Astrocyte of the cerebellum (primary cell): ENCODE measurements at regions not wholly inside any gene's neighbourhood (a gene's known extent, or its start where the extent isn't known, plus 50 kb on each side); places are given as distances from the start of the nearest gene placed in this dataset.

Experiments used
- DNase-seq: peaks from one replicate; pipeline ENCODE4 v3.0.0-alpha.2; 2011; ENCODE audit warnings: low read depth
- H3K4me3 ChIP-seq: 2 replicates; pipeline ENCODE4 v1.5.1; 2011; ENCODE audit warnings: mild to moderate bottlenecking, low read depth, low read length, moderate library complexity
- in situ Hi-C: cut with HindIII; loops from 2 replicates; pipeline ENCODE4 v1.10.0; 2017; ENCODE audit warnings: low sequenced_read_pairs
- TF ChIP-seq, protein P1 (sequence below): IDR thresholded peaks from 2 replicates; pipeline ENCODE4 v1.5.1; 2012; ENCODE audit warnings: low read length, low read depth, moderate library complexity, mild to moderate bottlenecking; ENCODE audit errors: missing control alignments

GRCh38 chr3:168533600-168533999 lies 437.9 kb upstream of the GOLIM4 start:
- DNase-seq, result no peak
- in situ Hi-C loops, result no loop called here
- no peak overlapping the region for H3K4me3 ChIP-seq
- TF ChIP-seq, protein P1, sequence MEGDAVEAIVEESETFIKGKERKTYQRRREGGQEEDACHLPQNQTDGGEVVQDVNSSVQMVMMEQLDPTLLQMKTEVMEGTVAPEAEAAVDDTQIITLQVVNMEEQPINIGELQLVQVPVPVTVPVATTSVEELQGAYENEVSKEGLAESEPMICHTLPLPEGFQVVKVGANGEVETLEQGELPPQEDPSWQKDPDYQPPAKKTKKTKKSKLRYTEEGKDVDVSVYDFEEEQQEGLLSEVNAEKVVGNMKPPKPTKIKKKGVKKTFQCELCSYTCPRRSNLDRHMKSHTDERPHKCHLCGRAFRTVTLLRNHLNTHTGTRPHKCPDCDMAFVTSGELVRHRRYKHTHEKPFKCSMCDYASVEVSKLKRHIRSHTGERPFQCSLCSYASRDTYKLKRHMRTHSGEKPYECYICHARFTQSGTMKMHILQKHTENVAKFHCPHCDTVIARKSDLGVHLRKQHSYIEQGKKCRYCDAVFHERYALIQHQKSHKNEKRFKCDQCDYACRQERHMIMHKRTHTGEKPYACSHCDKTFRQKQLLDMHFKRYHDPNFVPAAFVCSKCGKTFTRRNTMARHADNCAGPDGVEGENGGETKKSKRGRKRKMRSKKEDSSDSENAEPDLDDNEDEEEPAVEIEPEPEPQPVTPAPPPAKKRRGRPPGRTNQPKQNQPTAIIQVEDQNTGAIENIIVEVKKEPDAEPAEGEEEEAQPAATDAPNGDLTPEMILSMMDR, result no peak

DNA sequence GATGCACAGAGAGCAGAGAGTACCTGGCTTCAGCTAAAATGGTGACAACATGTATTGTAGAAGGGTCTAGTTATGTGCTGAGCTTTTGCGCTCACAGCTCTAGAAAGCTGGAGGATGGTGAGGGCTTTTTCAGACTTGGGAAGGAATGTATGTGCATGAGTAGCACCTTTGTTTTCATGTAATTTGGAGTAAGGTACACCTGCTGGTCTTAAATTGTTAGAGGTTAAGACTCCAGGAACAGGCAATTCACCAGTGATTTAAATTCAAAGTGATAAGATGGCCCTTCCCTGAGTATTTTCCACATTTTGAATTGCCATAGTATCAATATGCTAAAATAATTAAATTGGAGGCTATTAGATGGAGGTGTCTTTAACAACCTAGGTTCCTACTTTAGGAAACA lies 436.4 kb upstream of the GOLIM4 start:
- no peak overlapping the region for H3K4me3 ChIP-seq
- in situ Hi-C loops, result no loop called here
- no peak for DNase-seq
- TF ChIP-seq, protein P1, result no peak

- DNase-seq, result peak; percentile 33
- in situ Hi-C loops, result no loop called here
- TF ChIP-seq, protein P1, result no peak
Observed at GRCh38 chr3:168531116-168531515, 435.4 kb upstream of the GOLIM4 start.

DNA sequence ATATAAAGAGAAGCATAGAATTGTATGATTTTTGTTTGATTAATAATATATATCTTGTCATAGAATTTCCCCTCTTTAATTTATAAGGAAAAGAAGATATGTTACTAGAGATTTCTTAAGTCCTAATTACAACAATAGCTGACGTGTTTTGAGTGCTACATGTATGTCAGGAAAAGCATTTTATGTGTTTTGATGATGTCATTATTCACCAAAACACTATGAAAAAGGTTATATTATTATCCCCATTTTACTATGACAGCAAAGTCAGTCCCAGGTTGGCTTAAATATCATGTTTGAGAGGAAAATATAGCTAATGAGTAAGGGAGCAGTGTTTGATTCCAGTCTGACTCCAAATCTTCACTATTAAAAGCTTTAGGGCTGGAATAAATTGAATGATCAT lies 428.4 kb upstream of the GOLIM4 start:
- H3K4me3 ChIP-seq, result no peak overlapping the region
- no peak for DNase-seq
- in situ Hi-C loops, result loop anchor here (25.0 kb wide), 1 partner anchor 313 kb away; no protein-coding TSS in a partner anchor
- TF ChIP-seq, protein P1, result no peak

More at GRCh38 chr3:168531116-168531515, 435.4 kb upstream of the GOLIM4 start:
- no peak overlapping the region for H3K4me3 ChIP-seq

GRCh38 chr3:168517249-168518071 lies 421.7 kb upstream of the GOLIM4 start:
- in situ Hi-C loops, result loop anchor here (25.0 kb wide), 1 partner anchor 320 kb away; no protein-coding TSS in a partner anchor
- TF ChIP-seq, protein P1, result no peak
- DNase-seq, result no peak

DNA sequence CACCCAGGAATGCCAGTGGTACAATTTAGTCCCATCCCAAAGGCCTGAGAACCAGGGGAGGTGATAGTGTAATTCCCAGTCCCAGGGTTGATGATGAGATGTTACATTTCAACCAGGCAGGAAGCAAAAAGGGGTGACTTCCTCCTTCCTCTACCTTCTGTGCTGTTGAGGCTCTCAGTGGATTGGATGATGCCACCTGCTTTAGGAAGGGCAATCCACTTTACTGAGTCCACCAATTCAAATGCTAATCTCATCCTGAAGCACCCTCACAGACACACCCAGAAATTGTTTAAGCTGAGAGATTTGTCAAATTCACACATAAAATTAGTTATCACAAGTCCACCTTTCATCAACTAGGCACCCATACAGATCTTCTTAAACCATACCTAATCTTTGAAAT lies 418.5 kb upstream of the GOLIM4 start:
- TF ChIP-seq, protein P1, result no peak
- H3K4me3 ChIP-seq, result no peak overlapping the region
- no peak for DNase-seq
- in situ Hi-C loops, result loop anchor here (25.0 kb wide), 1 partner anchor 323 kb away; no protein-coding TSS in a partner anchor

More at GRCh38 chr3:168517249-168518071, 421.7 kb upstream of the GOLIM4 start:
- H3K4me3 ChIP-seq, result no peak overlapping the region
